ENCODE measurements at regions not wholly inside any gene's neighbourhood (a gene's known extent, or its start where the extent isn't known, plus 50 kb on each side); places are given as distances from the start of the nearest gene placed in this dataset.

DNA sequence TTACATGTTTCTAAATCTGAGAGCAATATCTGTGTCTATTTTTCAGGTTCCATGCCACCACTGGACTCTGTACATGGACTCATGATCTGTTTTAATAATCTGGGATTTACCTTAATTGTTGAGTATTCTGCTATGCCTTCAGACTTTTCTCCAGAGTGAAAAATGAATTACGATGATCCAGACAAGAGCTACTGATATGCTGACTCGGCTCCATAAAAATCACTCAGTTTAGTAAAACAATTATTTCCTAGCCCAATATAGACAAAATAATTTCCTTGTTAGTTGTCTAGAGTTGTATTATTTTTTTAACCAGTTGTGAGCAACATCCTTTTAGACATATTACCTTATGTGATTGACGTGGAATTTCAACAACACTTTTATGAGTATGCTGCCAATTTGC, 736.8 kb downstream of the RFPL4B start:
- Histone ChIP-seq H3K9me3 (replicated peaks; ENCODE audit: control insufficient read depth, insufficient read depth, low read length) (no peaks in the 10 kb centered on the region), H3K9ac (replicated peaks; ENCODE audit: extremely low read depth, insufficient read depth, low read length) (no peak overlapping the region), H3K27me3 (ENCODE audit: control insufficient read depth in 2 of 2, insufficient read depth in 2 of 2, low read length in 2 of 2) (no peaks in the 10 kb centered on the region), H3K9me1 (replicated peaks; ENCODE audit: control insufficient read depth, extremely low read depth, insufficient read depth, low read length) (no peaks in the 10 kb centered on the region), H3K27ac (ENCODE audit: insufficient read depth, low read depth, low read length) (no peak overlapping the region), H3K79me2 (ENCODE audit: control insufficient read depth, insufficient read depth, low read length) (no peaks in the 10 kb centered on the region), H3K4me2 (ENCODE audit: insufficient read depth, low read length) (no peak overlapping the region), H3K36me3 (ENCODE audit: control insufficient read depth in 2 of 2, extremely low read depth in 1 of 2, insufficient read depth in 2 of 2, low read length in 2 of 2) (no peaks in the 10 kb centered on the region), H3K4me3 (replicated peaks in 1 of 3; ENCODE audit: insufficient read depth in 1 of 3, low read depth in 1 of 3, low read length in 3 of 3) (no peak overlapping the region), H3K4me1 (ENCODE audit: control insufficient read depth, extremely low read depth, insufficient read depth, low read length) (no peaks in the 10 kb centered on the region), H4K20me1 (replicated peaks; ENCODE audit: control insufficient read depth, extremely low read depth, insufficient read depth, low read length) (no peaks in the 10 kb centered on the region), H2AFZ (ENCODE audit: low read depth, low read length) (no peak overlapping the region)
- TF ChIP-seq POLR2A (IDR thresholded peaks at IDR 0.05; ENCODE audit: low read depth, low read length), result no peak
- TF ChIP-seq, protein P1, sequence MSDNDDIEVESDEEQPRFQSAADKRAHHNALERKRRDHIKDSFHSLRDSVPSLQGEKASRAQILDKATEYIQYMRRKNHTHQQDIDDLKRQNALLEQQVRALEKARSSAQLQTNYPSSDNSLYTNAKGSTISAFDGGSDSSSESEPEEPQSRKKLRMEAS (IDR thresholded peaks at IDR 0.05; ENCODE audit: insufficient read depth, insufficient read length), result no peak
- TF ChIP-seq FOS (IDR thresholded peaks at IDR 0.05; ENCODE audit: borderline replicate concordance, insufficient read depth, low read length), result no peak
- no peak for TF ChIP-seq MYC (IDR thresholded peaks at IDR 0.05; ENCODE audit: low read depth, low read length)
- TF ChIP-seq JUN (IDR thresholded peaks at IDR 0.05; ENCODE audit: borderline replicate concordance, insufficient read depth, insufficient read length, low read depth), result no peak
- TF ChIP-seq EZH2 (IDR thresholded peaks at IDR 0.05; ENCODE audit: borderline replicate concordance, low read depth, low read length, severe bottlenecking), result no peak
- TF ChIP-seq, protein P2, sequence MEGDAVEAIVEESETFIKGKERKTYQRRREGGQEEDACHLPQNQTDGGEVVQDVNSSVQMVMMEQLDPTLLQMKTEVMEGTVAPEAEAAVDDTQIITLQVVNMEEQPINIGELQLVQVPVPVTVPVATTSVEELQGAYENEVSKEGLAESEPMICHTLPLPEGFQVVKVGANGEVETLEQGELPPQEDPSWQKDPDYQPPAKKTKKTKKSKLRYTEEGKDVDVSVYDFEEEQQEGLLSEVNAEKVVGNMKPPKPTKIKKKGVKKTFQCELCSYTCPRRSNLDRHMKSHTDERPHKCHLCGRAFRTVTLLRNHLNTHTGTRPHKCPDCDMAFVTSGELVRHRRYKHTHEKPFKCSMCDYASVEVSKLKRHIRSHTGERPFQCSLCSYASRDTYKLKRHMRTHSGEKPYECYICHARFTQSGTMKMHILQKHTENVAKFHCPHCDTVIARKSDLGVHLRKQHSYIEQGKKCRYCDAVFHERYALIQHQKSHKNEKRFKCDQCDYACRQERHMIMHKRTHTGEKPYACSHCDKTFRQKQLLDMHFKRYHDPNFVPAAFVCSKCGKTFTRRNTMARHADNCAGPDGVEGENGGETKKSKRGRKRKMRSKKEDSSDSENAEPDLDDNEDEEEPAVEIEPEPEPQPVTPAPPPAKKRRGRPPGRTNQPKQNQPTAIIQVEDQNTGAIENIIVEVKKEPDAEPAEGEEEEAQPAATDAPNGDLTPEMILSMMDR (IDR thresholded peaks at IDR 0.05; ENCODE audit: extremely low read depth in 1 of 2, insufficient read depth in 1 of 2, low read depth in 1 of 2, low read length in 2 of 2), result no peak
- no peak for TF ChIP-seq GATA2 (IDR thresholded peaks at IDR 0.05; ENCODE audit: insufficient read depth, insufficient read length, low read depth, low read length)
- no peak for TF ChIP-seq POLR2AphosphoS5 (IDR thresholded peaks at IDR 0.05; ENCODE audit: insufficient read depth, low read depth, low read length)
- ChIA-PET CTCF (no interaction called here), POLR2A (no interaction called here)
- FAIRE-seq (no peak), DNase-seq (ENCODE audit: low read depth, low spot score) (no peak)
- intact Hi-C loops (cut with micrococcal nuclease) (no loop called here), dilution Hi-C loops (cut with MboI; ENCODE audit: extremely low pct_ligation_motif_present, low sequenced_read_pairs) (no loop called here)
- no TSS peak for BruUV-seq (replicated peaks)

Data from endothelial cell of umbilical vein (primary cell).